H1 (cell line): ENCODE measurements at regions not wholly inside any gene's neighbourhood (a gene's known extent, or its start where the extent isn't known, plus 50 kb on each side); places are given as distances from the start of the nearest gene placed in this dataset.

Experiments used
- CTCF ChIA-PET: fragments of 300-600 bp; sonication (Branson Sonifier 250); formaldehyde crosslinking; loops from one replicate; lab custom pipeline; 2021; ENCODE audit not compliant: partially characterized antibody; lab: Charles Lee
- POLR2A ChIA-PET: fragments of 300-600 bp; sonication (Branson Sonifier 250); formaldehyde crosslinking; loops from one replicate; lab custom pipeline; 2021; ENCODE audit warnings: inconsistent platforms; ENCODE audit not compliant: partially characterized antibody; lab: Charles Lee
- DNase-seq, 2 experiments: peaks; one replicate each; pipeline versions ENCODE4 v3.0.0 to v3.0.0-alpha.2; 2010 to 2022; ENCODE audit warnings: low spot score in 2 of 2, low read depth in 1 of 2, mixed read lengths in 1 of 2
- FAIRE-seq: peaks from 2 replicates; lab custom pipeline; 2011; peaks lifted over from hg19 to GRCh38; lab: Jason Lieb, UNC
- H2AFZ ChIP-seq: 2 replicates; pipeline ENCODE4 v1.8.1; 2012; ENCODE audit warnings: low read length, inconsistent platforms
- H2AK5ac ChIP-seq: 2 replicates; pipeline ENCODE4 v1.6.1; 2013; ENCODE audit warnings: low read depth, low read length
- H2BK120ac ChIP-seq: replicated peaks from 2 replicates; pipeline ENCODE3; 2013; ENCODE audit warnings: low read depth, low read length, inconsistent platforms
- H2BK12ac ChIP-seq: 2 replicates; pipeline ENCODE4 v1.6.1; 2013; ENCODE audit warnings: low read depth, low read length
- H2BK15ac ChIP-seq: 2 replicates; pipeline ENCODE4 v1.6.1; 2013; ENCODE audit warnings: low read length
- H2BK20ac ChIP-seq: 2 replicates; pipeline ENCODE4 v1.6.1; 2013; ENCODE audit warnings: low read length
- H2BK5ac ChIP-seq: 2 replicates; pipeline ENCODE4 v1.6.1; 2013; ENCODE audit warnings: low read depth, low read length
- H3K14ac ChIP-seq: 2 replicates; pipeline ENCODE4 v1.6.1; 2013; ENCODE audit warnings: inconsistent platforms; ENCODE audit not compliant: insufficient read length
- H3K18ac ChIP-seq: 2 replicates; pipeline ENCODE4 v1.6.1; 2013; ENCODE audit warnings: low read length; ENCODE audit errors: extremely low read depth
- H3K23ac ChIP-seq: 2 replicates; pipeline ENCODE4 v1.6.1; 2013; ENCODE audit warnings: inconsistent platforms; ENCODE audit not compliant: insufficient read length
- H3K23me2 ChIP-seq: 2 replicates; pipeline ENCODE4 v1.6.1; 2013; ENCODE audit warnings: low read depth, low read length
- H3K27ac ChIP-seq: 2 replicates; pipeline ENCODE4 v1.6.1; 2011; ENCODE audit warnings: low read depth, low read length, inconsistent platforms
- H3K27me3 ChIP-seq, 4 experiments: replicated peaks in 1 of 4; 1 replicate in 1 of 4; 2 replicates in 3 of 4; pipeline versions ENCODE4 v1.6.1 to v1.8.1; 2011 to 2013; ENCODE audit warnings: low read length in 3 of 4, mild to moderate bottlenecking in 3 of 4, inconsistent platforms in 2 of 4, mixed read lengths in 2 of 4, moderate library complexity in 1 of 4; ENCODE audit not compliant: control insufficient read depth in 3 of 4, insufficient read depth in 3 of 4; ENCODE audit errors: extremely low read depth in 1 of 4
- H3K36me3 ChIP-seq, 4 experiments: 2 replicates each; pipeline versions ENCODE4 v1.6.1 to v1.8.1; 2011 to 2013; ENCODE audit warnings: mild to moderate bottlenecking in 4 of 4, low read length in 3 of 4, moderate library complexity in 2 of 4, control low read depth in 1 of 4, inconsistent platforms in 1 of 4; ENCODE audit not compliant: insufficient read depth in 4 of 4, control insufficient read depth in 2 of 4
- H3K4ac ChIP-seq: replicated peaks from 2 replicates; pipeline ENCODE3; 2013; ENCODE audit warnings: low read length, low read depth, mixed read lengths, inconsistent platforms; ENCODE audit not compliant: insufficient read length
- H3K4me1 ChIP-seq, 4 experiments: replicated peaks in 1 of 4; 1 replicate in 1 of 4; 2 replicates in 3 of 4; pipeline versions ENCODE4 v1.6.1 to v1.8.1; 2011 to 2013; ENCODE audit warnings: low read length in 3 of 4, inconsistent platforms in 2 of 4, mixed read lengths in 1 of 4; ENCODE audit not compliant: insufficient read depth in 4 of 4, control insufficient read depth in 3 of 4
- H3K4me2 ChIP-seq, 2 experiments: 2 replicates each; pipeline versions ENCODE4 v1.6.1 to v1.8.1; 2011 to 2013; ENCODE audit warnings: low read depth in 2 of 2, low read length in 2 of 2, control low read depth in 1 of 2, inconsistent platforms in 1 of 2, mild to moderate bottlenecking in 1 of 2; ENCODE audit not compliant: insufficient read depth in 1 of 2
- H3K4me3 ChIP-seq, 4 experiments: fragments of 200-600, 300-600 bp in 1 of 4; sonication (generic), shearing (Covaris generic), sonication (Bioruptor Twin) in 1 of 4; 2 replicates each; pipeline versions ENCODE4 v1.5.1 to v1.8.1; 2011 to 2016; ENCODE audit warnings: low read length in 4 of 4, low read depth in 3 of 4, control low read depth in 2 of 4, inconsistent platforms in 2 of 4, mild to moderate bottlenecking in 2 of 4, mixed read lengths in 1 of 4, moderate library complexity in 1 of 4; ENCODE audit not compliant: insufficient read depth in 2 of 4; ENCODE audit errors: extremely low read depth in 1 of 4
- H3K56ac ChIP-seq: replicated peaks from 2 replicates; pipeline ENCODE3; 2013; ENCODE audit warnings: low read depth, mild to moderate bottlenecking, mixed read lengths, low read length, inconsistent platforms; ENCODE audit not compliant: insufficient read length
- H3K79me1 ChIP-seq: 2 replicates; pipeline ENCODE4 v1.6.1; 2013; ENCODE audit warnings: low read depth, low read length, control low read depth
- H3K79me2 ChIP-seq, 2 experiments: 2 replicates each; pipeline versions ENCODE4 v1.6.1 to v1.8.1; 2012 to 2013; ENCODE audit warnings: low read length in 2 of 2, mild to moderate bottlenecking in 2 of 2, inconsistent platforms in 1 of 2; ENCODE audit not compliant: insufficient read depth in 2 of 2, control insufficient read depth in 1 of 2
- H3K9ac ChIP-seq, 4 experiments: replicated peaks in 1 of 4; 1 replicate in 1 of 4; 2 replicates in 3 of 4; pipeline versions ENCODE4 v1.6.1 to v1.8.1; 2011 to 2013; ENCODE audit warnings: low read depth in 3 of 4, low read length in 3 of 4, control low read depth in 2 of 4, mild to moderate bottlenecking in 2 of 4, moderate library complexity in 2 of 4, inconsistent platforms in 1 of 4; ENCODE audit errors: extremely low read depth in 1 of 4
- H3K9me3 ChIP-seq, 2 experiments: 2 replicates each; pipeline versions ENCODE4 v1.6.1 to v1.8.1; 2012 to 2013; ENCODE audit warnings: mild to moderate bottlenecking in 2 of 2, moderate library complexity in 2 of 2, control low read depth in 1 of 2, inconsistent platforms in 1 of 2, low read depth in 1 of 2, low read length in 1 of 2, mixed read lengths in 1 of 2; ENCODE audit not compliant: insufficient read depth in 2 of 2
- H4K20me1 ChIP-seq, 2 experiments: replicated peaks in 1 of 2; 2 replicates each; pipeline versions ENCODE3 to v1.8.1; 2011 to 2013; ENCODE audit warnings: inconsistent platforms in 2 of 2, low read length in 2 of 2, mild to moderate bottlenecking in 1 of 2; ENCODE audit not compliant: insufficient read depth in 2 of 2, control insufficient read depth in 1 of 2
- H4K5ac ChIP-seq: 2 replicates; pipeline ENCODE4 v1.6.1; 2013; ENCODE audit warnings: low read length, low read depth, mixed read lengths, inconsistent platforms; ENCODE audit not compliant: insufficient read length
- H4K8ac ChIP-seq: 2 replicates; pipeline ENCODE4 v1.8.0; 2013; ENCODE audit warnings: mild to moderate bottlenecking, moderate library complexity, low read length, inconsistent platforms; ENCODE audit not compliant: insufficient read depth; ENCODE audit errors: extremely low read depth
- H4K91ac ChIP-seq: replicated peaks from 2 replicates; pipeline ENCODE3; 2013; ENCODE audit warnings: low read length, mixed read lengths, inconsistent platforms; ENCODE audit not compliant: insufficient read length
- PHF8 ChIP-seq: fragments of 200-600 bp; sonication (generic); conservative IDR thresholded peaks from 2 replicates; pipeline ENCODE4 v1.7.1; 2012; ENCODE audit warnings: low read depth, mild to moderate bottlenecking, inconsistent platforms, low read length, moderate library complexity
- POLR2AphosphoS5 ChIP-seq: IDR thresholded peaks from 2 replicates; pipeline ENCODE4 v1.6.1; 2011; ENCODE audit warnings: low read depth, low read length
- POU5F1 ChIP-seq: IDR thresholded peaks from 2 replicates; pipeline ENCODE4 v1.6.1; 2011; ENCODE audit warnings: low read depth, mild to moderate bottlenecking, low read length, moderate library complexity
- WGBS, 2 experiments: shearing (Covaris generic) in 1 of 2; methylation state at CpG; one replicate each; pipeline versions ENCODE4 v1.1.6 to v1.1.7; 2013 to 2015; ENCODE audit warnings: low lambda C conversion rate in 2 of 2, mixed read lengths in 2 of 2, inconsistent platforms in 1 of 2, low coverage in 1 of 2, missing lambda C conversion rate in 1 of 2; ENCODE audit not compliant: insufficient replicate concordance in 2 of 2, insufficient coverage in 1 of 2, insufficient read length in 1 of 2; ENCODE audit errors: extremely low coverage in 1 of 2, missing lambda C conversion rate in 1 of 2; 5-methylcytosine and 5-hydroxymethylcytosine counted together

DNA sequence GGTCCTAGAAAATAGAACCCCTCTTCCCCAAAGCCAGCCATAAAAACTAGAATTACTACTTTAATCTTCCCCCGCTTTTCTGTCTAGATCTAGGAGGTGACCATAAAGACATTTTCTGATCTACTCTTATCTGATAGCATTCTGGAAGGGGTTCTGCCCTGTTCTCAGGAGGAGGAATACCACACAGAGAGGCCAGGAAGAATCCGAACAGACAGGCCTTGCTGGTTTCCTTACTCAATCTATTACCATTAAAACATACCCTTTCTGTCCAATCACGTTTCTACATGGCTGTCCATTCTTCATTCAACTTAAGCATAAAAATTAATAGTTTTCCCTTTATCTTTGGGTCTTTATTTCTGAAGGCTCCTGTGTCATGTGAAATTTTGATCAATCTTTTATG lies 198.7 kb downstream of the GPAT3 start:
- no peak overlapping the region; the same call in 1 of the 2 replicates for H2AFZ ChIP-seq
- TF ChIP-seq POU5F1 (no peak), POLR2AphosphoS5 (no peak), PHF8 (no peak)

More for the DNA sequence above, 198.7 kb downstream of the GPAT3 start:
- H3K4ac ChIP-seq = no peak overlapping the region
- no peaks in the 10 kb centered on the region for H3K23me2 ChIP-seq
- H2BK12ac ChIP-seq = no peak overlapping the region
- no peak overlapping the region for H2BK120ac ChIP-seq
- no peak for DNase-seq
- H3K9me3 ChIP-seq = no peaks in the 10 kb centered on the region
- WGBS, 2 experiments = 94% methylated on average over 3 of the region's 3 CpGs; no CpG with 5 or more reads in 1 of the 2 experiments
- H3K4me3 ChIP-seq = no peak overlapping the region
- ChIA-PET CTCF (no interaction called here), POLR2A (no interaction called here)
- no peak overlapping the region for H3K14ac ChIP-seq
- H2BK20ac ChIP-seq = no peak overlapping the region
- H4K20me1 ChIP-seq = no peaks in the 10 kb centered on the region
- no peak overlapping the region for H2BK5ac ChIP-seq
- FAIRE-seq = no peak
- H3K18ac ChIP-seq = no peak overlapping the region
- no peak overlapping the region for H4K8ac ChIP-seq
- H3K79me1 ChIP-seq = no peaks in the 10 kb centered on the region
- H3K56ac ChIP-seq = no peak overlapping the region
- H3K27me3 ChIP-seq = no peaks in the 10 kb centered on the region
- H2BK15ac ChIP-seq = no peak overlapping the region
- no peak overlapping the region for H3K27ac ChIP-seq
- H2AK5ac ChIP-seq = no peak overlapping the region
- no peaks in the 10 kb centered on the region for H3K4me1 ChIP-seq
- no peak overlapping the region for H3K23ac ChIP-seq
- H4K91ac ChIP-seq = no peak overlapping the region
- no peak overlapping the region for H3K9ac ChIP-seq
- H3K4me2 ChIP-seq = no peak overlapping the region
- no peaks in the 10 kb centered on the region for H3K79me2 ChIP-seq
- H3K36me3 ChIP-seq = no peaks in the 10 kb centered on the region
- H4K5ac ChIP-seq = no peak overlapping the region
